Transverse colon (tissue), 3 donors: ENCODE measurements at regions not wholly inside any gene's neighbourhood (a gene's known extent, or its start where the extent isn't known, plus 50 kb on each side); places are given as distances from the start of the nearest gene placed in this dataset.

Experiments used
- CTCF ChIP-seq, 5 experiments: fragments of 200-600 bp in 3 of 5; fragments of 450-650 bp in 2 of 5; sonication (generic) in 3 of 5; IDR thresholded peaks; 1 replicate in 2 of 5; 2 replicates in 3 of 5; pipeline ENCODE4 v1.5.1; 2016 to 2017; ENCODE audit warnings: antibody characterized with exemption in 5 of 5, inconsistent platforms in 3 of 5, mild to moderate bottlenecking in 2 of 5, moderate library complexity in 1 of 5
- EP300 ChIP-seq: sonication (generic); formaldehyde crosslinking; IDR thresholded peaks from one replicate; pipeline ENCODE4 v1.6.1; 2017; ENCODE audit warnings: antibody characterized with exemption, low read depth
- POLR2A ChIP-seq: fragments of 450-650 bp; IDR thresholded peaks from one replicate; pipeline ENCODE4 v1.6.1; 2016; ENCODE audit warnings: antibody characterized with exemption, mild to moderate bottlenecking, moderate library complexity

GRCh38 chr9:135183528-135184180 lies 96.2 kb downstream of the OLFM1 start:
- no peak for TF ChIP-seq CTCF (IDR thresholded peaks at IDR 0.05)
- no peak for TF ChIP-seq POLR2A
- no peak for TF ChIP-seq EP300
